AML-193 (cell line): ENCODE measurements at regions not wholly inside any gene's neighbourhood (a gene's known extent, or its start where the extent isn't known, plus 50 kb on each side); places are given as distances from the start of the nearest gene placed in this dataset.
"Not testable (repeated sequence)": the region's sequence is repeated elsewhere in the genome, so short reads cannot be mapped to it uniquely, and the experiment has no call there.

Source experiments
- DNase-seq, 2 experiments: peaks; one replicate each; lab custom pipeline; 2025; lab: John Stamatoyannopoulos, UW

GRCh38 chr4:87716371-87717265 is 66.5 kb downstream of the DMP1 start:
- DNase-seq: no peak

GRCh38 chr4:87717276-87718031 is 67.4 kb downstream of the DMP1 start:
- no peak for DNase-seq

GRCh38 chr4:87718217-87718835 is 68.2 kb downstream of the DMP1 start:
- DNase-seq: no peak

- no peak for DNase-seq
Measured at GRCh38 chr4:87720094-87720691, 70.1 kb downstream of the DMP1 start.

GRCh38 chr4:87725287-87725686 is 74.1 kb upstream of the IBSP start:
- not testable (repeated sequence) for DNase-seq

- peak; percentile 70 to 73 for DNase-seq
Measured at GRCh38 chr4:87732033-87732765, 67.2 kb upstream of the IBSP start.

- no peak for DNase-seq
Measured at GRCh38 chr4:87734084-87734483, 65.3 kb upstream of the IBSP start.

- DNase-seq: no peak
Measured at GRCh38 chr4:87734936-87735335, 64.4 kb upstream of the IBSP start.

- DNase-seq: peak; percentile 3 to 19
Measured at GRCh38 chr4:87738483-87738882, 60.9 kb upstream of the IBSP start.

GRCh38 chr4:87739494-87739893 is 59.9 kb upstream of the IBSP start:
- no peak for DNase-seq

- DNase-seq: no peak
Measured at GRCh38 chr4:87745064-87745807, 54.1 kb upstream of the IBSP start.

- DNase-seq: no peak
Measured at GRCh38 chr4:87746001-87746400, 53.4 kb upstream of the IBSP start.
